HG03097 (cell line): ENCODE measurements at regions not wholly inside any gene's neighbourhood (a gene's known extent, or its start where the extent isn't known, plus 50 kb on each side); places are given as distances from the start of the nearest gene placed in this dataset.

Experiments used
- ATAC-seq: cut with Tn5 transposase; IDR thresholded peaks from one replicate; pipeline ENCODE4 v1.9.1; 2021; ENCODE audit not compliant: unreplicated experiment, low FRiP score

DNA sequence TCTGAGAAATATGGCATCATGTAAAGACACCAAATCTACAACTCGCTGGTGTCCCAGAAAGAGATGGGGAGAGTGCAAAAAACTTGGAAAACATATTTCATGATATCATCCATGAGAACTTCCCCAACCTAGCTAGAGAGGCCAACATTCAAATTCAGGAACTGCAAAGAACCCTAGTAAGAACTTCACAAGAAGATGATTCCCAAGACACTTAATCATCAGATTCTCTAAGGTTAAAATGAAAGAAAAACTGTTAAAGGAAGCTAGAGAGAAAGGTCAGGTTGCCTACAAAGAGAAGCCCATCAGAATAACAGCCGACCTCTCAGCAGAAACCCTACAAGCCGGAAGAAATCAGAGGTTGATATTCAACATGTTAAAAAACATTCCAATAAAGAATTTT, 95.5 kb upstream of the PRLR start:
- no peak for ATAC-seq

DNA sequence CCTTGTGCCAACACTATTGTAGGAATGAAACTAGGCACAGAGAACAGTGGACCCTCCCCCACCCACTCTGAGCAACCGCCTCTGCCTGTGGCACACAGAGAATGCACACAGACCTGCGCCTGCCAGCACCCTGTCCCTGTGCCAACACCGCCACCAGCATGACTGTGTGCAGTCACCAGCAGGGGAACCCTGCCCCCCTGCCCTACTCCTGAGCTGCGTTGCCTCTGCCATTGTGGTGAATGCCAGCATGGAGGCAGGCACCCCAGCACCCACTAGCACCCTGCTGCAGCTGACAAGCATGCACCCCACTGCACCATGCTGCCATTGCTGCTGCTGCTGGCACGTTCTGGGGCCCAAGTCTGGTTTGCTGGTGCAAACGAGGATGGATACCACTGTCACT, 94.4 kb upstream of the PRLR start:
- ATAC-seq = no peak

DNA sequence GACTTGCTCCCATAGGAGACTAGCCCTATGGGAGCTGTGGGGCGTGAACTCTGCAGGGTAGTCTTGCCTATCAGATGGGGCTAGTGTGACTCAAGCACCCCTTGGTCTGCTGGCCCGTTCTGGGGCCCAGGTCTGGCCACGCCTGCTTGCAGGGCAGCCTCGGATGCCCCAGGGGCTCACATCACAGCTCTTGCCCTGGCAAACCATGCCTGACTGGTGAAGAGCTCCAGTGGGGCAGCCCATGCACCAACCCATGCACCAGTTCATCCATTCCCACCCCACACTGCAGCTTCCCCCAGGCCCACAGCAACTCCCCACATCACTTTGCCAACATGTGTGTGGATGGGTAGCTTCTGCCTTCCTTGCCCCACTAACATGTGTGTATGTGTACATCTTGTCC, 93.9 kb upstream of the PRLR start:
- ATAC-seq = no peak

GRCh38 chr5:35320029-35320428, 89.7 kb upstream of the PRLR start:
- ATAC-seq = peak; percentile 6

DNA sequence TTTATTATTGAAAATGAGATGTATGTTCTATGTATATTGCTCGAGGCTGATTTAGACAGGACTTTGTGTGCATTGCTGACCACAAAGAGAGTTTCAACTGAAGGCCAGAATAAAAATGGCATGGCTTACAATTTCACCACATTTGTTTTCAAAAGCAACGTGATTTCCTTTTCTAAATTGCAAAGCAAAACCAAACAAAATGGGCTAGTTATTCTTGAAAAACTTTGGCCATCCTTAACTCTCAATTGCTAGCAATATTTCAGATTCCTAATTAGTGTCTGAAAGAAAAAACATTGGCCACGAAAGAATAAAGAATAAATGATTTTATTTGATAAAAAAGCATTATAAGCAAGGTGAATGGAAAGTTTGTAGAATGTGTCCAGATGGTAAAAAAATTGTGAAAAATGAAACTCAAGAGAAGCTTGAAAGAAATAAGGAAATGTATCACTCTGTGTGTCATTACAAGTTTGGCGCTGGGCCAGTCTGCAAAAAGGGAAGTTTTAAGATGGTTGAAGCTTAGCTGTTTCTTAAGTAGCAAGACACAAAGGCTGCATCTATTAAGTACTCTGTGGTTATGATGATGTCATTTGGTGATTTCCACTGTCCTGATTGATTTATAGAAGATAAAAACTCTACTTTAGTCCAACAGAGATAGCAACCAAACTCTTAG, 89.2 kb upstream of the PRLR start:
- ATAC-seq = peak; percentile 86

- no peak for ATAC-seq
Measured at GRCh38 chr5:35317586-35317985, 87.3 kb upstream of the PRLR start.

GRCh38 chr5:35316611-35317274, 86.5 kb upstream of the PRLR start:
- ATAC-seq = no peak

DNA sequence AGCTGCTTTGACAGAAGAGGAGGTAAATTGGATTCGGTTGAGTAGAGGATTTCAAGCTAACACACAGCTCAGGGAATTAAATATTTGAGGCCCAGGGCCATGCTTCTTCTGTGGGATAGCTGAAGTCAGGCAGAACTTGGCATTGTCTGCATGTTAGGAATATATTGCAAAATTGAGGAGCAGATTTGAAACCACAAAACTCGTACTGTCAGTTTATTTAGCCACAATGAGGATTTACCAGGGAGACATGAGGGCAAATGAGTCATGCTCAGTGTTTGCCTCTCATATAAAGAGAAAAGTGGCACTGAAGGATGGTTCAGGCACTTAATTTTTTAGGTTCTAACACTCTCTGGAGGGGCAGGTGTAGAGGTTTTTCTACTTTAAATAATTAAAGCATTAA, 83.0 kb upstream of the PRLR start:
- ATAC-seq = no peak

DNA sequence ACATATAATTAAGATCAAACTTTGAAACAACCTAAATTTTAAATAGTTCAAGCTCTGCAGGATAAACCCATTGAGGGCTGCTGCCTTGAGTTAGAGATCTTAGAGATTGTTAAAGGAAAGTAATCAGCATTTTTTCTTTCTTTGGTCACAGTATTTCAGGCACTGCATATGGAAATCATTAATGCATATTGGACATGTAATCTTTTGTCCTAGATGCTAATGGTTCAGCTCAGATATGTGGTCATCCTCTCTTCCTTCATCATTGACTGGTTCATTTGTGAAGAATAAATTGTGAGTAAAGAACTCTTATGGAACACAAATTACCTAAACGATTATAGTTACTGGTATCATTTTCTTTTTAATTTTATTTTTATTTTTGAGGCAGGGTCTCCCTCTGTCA, 82.0 kb upstream of the PRLR start:
- no peak for ATAC-seq

DNA sequence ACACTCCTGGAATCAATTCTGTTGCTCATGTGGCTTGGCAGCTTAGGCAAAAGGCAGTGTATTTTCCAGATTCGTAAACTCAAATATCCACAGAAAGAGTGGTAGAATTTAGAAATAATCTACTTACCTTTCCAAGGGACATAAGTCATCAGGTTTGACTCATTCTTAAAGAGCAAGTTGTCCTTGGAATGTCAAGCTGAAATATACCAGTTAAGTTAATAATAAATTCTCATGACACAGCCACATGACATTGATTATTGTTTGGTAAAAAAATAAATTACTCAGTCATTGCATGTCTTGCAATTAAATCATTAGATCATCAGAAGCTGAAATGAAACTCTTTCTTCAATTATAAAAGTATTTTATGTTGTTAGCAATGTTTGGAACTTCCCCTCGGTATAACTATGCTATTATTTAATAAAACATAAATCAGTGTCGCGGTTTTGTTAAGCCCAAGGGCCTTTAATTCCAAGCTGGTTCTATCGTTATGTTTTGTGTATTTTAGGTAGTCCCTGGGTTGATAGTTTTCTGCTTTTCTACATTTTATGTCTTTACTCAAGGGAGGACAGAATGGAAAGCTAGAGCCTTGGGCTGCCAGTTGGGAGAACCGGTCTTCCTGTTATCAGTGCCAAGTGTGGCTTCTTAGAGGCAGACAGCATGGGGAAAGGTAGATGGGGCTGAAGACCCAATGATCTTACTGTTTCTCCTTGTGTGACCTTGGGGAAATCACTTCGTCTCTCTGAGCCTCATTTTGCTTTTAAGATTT, 79.3 kb upstream of the PRLR start:
- no peak for ATAC-seq

- ATAC-seq = no peak
Measured at GRCh38 chr5:35308421-35308820, 78.1 kb upstream of the PRLR start.

DNA sequence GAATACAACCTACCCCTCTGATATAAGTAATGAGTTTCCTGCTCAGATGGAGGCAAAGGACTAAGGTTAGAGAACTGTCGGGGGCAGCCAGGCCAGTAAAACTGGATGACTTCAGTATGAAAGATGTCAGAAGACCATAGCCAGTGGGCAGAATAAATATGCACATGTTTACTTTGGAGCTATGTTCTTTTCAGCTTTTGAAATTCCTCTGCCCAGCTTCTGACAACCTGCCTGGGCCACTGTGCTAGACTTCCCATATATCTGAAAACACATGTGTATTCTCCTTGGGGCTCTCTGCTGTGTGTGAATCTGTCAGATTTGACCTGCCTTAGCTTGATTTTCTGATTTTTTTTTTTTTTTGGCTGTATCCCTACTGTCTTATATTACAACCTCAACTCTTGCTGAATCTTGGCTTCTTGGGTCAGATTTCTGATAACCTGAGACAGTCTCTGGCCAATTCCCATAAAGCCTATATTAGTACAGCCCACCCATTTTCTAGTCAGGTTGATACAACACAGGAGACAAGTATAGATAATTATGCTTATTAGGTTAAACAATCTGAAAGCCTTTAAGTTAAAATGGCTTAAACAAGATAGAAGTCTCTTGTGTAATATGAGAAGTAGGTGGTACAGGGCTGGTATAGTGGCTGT, 76.6 kb upstream of the PRLR start:
- no peak for ATAC-seq

GRCh38 chr5:35305336-35306020, 75.2 kb upstream of the PRLR start:
- ATAC-seq = no peak

DNA sequence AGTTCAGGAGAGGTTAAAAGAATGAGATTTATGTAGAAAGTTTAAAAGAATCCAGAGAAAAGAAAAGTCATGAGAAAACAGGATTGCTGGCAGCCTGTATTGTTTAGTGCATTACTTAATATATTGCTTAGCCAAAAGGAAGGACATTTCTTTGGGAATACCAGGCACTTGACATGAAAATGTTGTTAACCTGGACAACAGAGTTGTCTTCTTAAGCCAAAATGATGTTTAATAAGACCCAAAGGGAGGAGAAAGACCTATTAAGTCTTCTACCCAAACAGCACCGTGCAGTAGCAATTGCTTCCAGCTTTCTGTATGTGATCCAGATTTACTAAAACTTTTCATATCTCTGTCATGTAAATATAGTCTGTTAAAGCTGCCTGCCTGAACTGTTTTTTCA, 74.0 kb upstream of the PRLR start:
- ATAC-seq = no peak

DNA sequence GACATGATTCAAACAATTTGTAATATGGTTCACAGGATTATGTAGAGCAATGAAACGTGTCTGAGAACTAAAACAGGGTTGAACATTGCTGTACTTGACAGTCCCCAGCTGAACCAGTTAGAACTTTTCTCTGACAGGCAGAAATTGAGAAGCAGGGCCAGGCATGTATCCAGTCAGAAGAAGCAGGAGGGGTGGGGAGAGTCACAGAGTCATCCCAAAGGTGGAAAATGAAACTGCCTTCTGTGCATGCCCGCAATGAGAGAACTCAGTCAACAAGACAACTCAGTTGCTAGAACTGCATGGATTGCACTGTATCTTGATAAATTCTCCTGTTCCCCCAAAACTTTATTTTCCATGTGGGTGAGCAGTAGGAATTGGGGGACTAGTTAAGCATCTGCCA, 72.9 kb upstream of the PRLR start:
- no peak for ATAC-seq

GRCh38 chr5:35302544-35302943, 72.3 kb upstream of the PRLR start:
- peak; percentile 96 for ATAC-seq

DNA sequence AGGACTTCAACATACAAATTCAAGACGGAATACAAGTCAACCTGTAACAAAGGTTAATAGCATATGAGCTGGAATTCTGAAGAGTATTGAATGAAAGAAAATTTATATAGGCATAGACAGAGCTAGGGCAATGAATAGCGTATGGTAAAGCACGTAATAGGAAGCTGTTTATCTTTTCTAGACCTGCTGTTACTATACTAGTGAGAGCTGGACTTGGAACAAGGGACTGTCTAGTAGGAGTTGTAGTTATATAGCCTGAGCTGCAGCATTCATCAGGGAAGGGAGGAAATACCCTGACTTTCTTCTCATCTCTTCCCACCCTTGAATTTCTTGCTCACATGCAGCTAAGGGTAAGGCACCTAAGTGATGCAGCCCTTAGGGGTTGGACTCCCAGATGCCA, 67.5 kb upstream of the PRLR start:
- ATAC-seq = no peak

GRCh38 chr5:35294976-35295375, 64.7 kb upstream of the PRLR start:
- ATAC-seq = no peak

DNA sequence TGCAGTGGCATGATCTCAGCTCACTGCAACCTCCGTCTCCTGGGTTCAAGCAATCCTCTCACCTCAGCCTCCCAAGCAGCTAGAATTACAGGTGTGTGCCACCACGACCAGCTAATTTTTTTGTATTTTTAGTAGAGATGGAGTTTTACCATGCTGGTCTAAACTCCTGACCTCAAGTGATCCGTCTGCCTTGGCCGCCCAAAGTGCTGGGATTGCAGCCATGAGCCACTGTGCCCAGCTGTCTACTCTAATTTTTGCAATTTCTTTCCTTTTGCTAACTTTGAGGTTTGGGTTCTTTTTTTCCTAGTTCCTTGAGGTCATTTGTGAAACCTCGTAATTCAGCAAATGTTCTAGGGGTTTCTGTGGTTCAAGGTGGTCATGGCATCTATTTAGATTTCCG, 63.7 kb upstream of the PRLR start:
- ATAC-seq = no peak

DNA sequence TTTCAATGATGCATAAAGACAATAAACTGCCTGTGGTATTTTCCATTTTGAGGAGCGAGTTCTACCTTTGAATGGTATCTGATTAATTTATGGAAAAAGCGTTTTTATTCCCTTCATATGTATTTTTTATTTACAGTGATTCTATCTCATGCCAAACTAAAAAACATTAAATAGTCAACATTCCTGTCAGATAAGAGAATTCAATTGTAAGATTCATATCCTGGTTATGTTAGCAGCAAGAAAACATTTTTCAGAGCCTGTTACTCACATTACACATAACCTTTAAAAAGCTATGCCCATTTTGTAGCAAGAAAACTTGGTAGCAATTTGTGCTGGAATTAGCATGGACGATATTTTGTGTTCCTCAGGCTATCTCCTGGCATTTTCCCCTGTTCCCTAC, 55.1 kb upstream of the PRLR start:
- ATAC-seq = no peak

- ATAC-seq = no peak
Measured at GRCh38 chr5:35285011-35285410, 54.7 kb upstream of the PRLR start.
